HepG2 (cell line): ENCODE measurements at regions not wholly inside any gene's neighbourhood (a gene's known extent, or its start where the extent isn't known, plus 50 kb on each side); places are given as distances from the start of the nearest gene placed in this dataset.
"Not testable (repeated sequence)": the region's sequence is repeated elsewhere in the genome, so short reads cannot be mapped to it uniquely, and the experiment has no call there.

ENCODE experiments used
- ATAC-seq: fragments of 200-7000 bp; cut with Tn5 transposase; 3 replicates; pipeline ENCODE4 v1.9.1; 2020; ENCODE audit warnings: mild to moderate bottlenecking, moderate library complexity
- BruUV-seq: library from RNA; stranded (reverse); fragments of 400-500 nt; replicated peaks from 2 replicates; lab custom pipeline; 2021; lab: Mats Ljungman, UMichigan
- CTCF ChIA-PET: fragments of 300-600 bp; formaldehyde crosslinking; extraction: SDS; loops from one replicate; lab custom pipeline; 2021; ENCODE audit warnings: low total read pairs, inconsistent platforms, low intra/inter-chr PET ratio; lab: Yijun Ruan, JAX
- POLR2A ChIA-PET: fragments of 350-600 bp; sonication (Branson Sonifier 250); formaldehyde crosslinking; loops from one replicate; lab custom pipeline; 2020; ENCODE audit warnings: antibody characterized with exemption, inconsistent platforms; lab: Yijun Ruan, JAX
- DNase-seq: peaks from one replicate; pipeline ENCODE4 v3.0.0-alpha.2; 2015; ENCODE audit warnings: low spot score
- FAIRE-seq: peaks from 3 replicates; lab custom pipeline; 2011; peaks lifted over from hg19 to GRCh38; lab: Jason Lieb, UNC
- H2AFZ ChIP-seq: one replicate; pipeline ENCODE4 v1.6.1; 2011; ENCODE audit warnings: low read length, inconsistent platforms
- H3K27ac ChIP-seq: fragments of 300-600 bp; 3 replicates; pipeline ENCODE4 v1.8.0; 2011; ENCODE audit warnings: mixed run types, mild to moderate bottlenecking, mixed read lengths, low read length, inconsistent platforms; ENCODE audit not compliant: insufficient read depth; ENCODE audit errors: extremely low read length
- H3K27me3 ChIP-seq, 2 experiments: fragments of 200-600 bp in 1 of 2; 2 replicates in 1 of 2; 3 replicates in 1 of 2; pipeline versions ENCODE4 v1.6.0 to v1.8.0; 2011; ENCODE audit warnings: low read length in 2 of 2, mild to moderate bottlenecking in 2 of 2, moderate library complexity in 2 of 2, inconsistent platforms in 1 of 2; ENCODE audit not compliant: insufficient read depth in 2 of 2, control insufficient read depth in 1 of 2
- H3K36me3 ChIP-seq, 2 experiments: fragments of 200-600 bp in 1 of 2; replicated peaks in 1 of 2; 2 replicates in 1 of 2; 3 replicates in 1 of 2; pipeline versions ENCODE4 v1.5.1 to v1.8.0; 2011; ENCODE audit warnings: low read length in 2 of 2, inconsistent platforms in 1 of 2; ENCODE audit not compliant: insufficient read depth in 2 of 2, control insufficient read depth in 1 of 2
- H3K4me1 ChIP-seq: 2 replicates; pipeline ENCODE4 v1.5.1; 2012; ENCODE audit warnings: low read length, inconsistent platforms; ENCODE audit not compliant: insufficient read depth
- H3K4me2 ChIP-seq: 2 replicates; pipeline ENCODE4 v1.6.0; 2011; ENCODE audit warnings: low read depth, low read length, inconsistent platforms
- H3K4me3 ChIP-seq, 3 experiments: fragments of 200-600 bp in 1 of 3; sonication (generic), shearing (Covaris generic) in 1 of 3; replicated peaks in 1 of 3; 2 replicates each; pipeline ENCODE4 v1.5.1; 2011 to 2016; ENCODE audit warnings: low read length in 3 of 3, inconsistent platforms in 2 of 3, low read depth in 2 of 3, mild to moderate bottlenecking in 2 of 3, control low read depth in 1 of 3, mixed read lengths in 1 of 3; ENCODE audit not compliant: insufficient read depth in 1 of 3
- H3K79me2 ChIP-seq: one replicate; pipeline ENCODE4 v1.6.1; 2011; ENCODE audit warnings: low read length, inconsistent platforms; ENCODE audit not compliant: insufficient read depth
- H3K9ac ChIP-seq: 2 replicates; pipeline ENCODE4 v1.6.0; 2011; ENCODE audit warnings: mild to moderate bottlenecking, low read depth, low read length, inconsistent platforms; ENCODE audit not compliant: insufficient read depth
- H3K9me3 ChIP-seq: 2 replicates; pipeline ENCODE4 v1.5.1; 2012; ENCODE audit warnings: mild to moderate bottlenecking, low read length
- H4K20me1 ChIP-seq: 2 replicates; pipeline ENCODE4 v1.6.0; 2011; ENCODE audit warnings: inconsistent platforms, mild to moderate bottlenecking, low read length, moderate library complexity; ENCODE audit not compliant: insufficient read depth
- HNRNPLL ChIP-seq: fragments of 200-400 bp; formaldehyde crosslinking; IDR thresholded peaks from 2 replicates; pipeline ENCODE4 v1.6.1; 2017; ENCODE audit warnings: mild to moderate bottlenecking, low read depth, low read length; ENCODE audit not compliant: poor library complexity, severe bottlenecking
- WGBS: methylation state at CpG from one replicate; pipeline ENCODE4 v1.1.6; 2017; ENCODE audit warnings: low lambda C conversion rate; 5-methylcytosine and 5-hydroxymethylcytosine counted together
- in situ Hi-C: cut with HindIII; loops from 2 replicates; pipeline ENCODE4 v1.10.0; 2017; ENCODE audit warnings: low pct_unique_long_range_greater_than_20kb; ENCODE audit not compliant: extremely low pct_ligation_motif_present
- intact Hi-C: fragments of 100-400 bp; cut with micrococcal nuclease; formaldehyde crosslinking; loops from one replicate; pipeline ENCODE4 v1.10.0; 2022; ENCODE audit not compliant: unreplicated experiment
- TF ChIP-seq, protein P1 (sequence below): sonication (generic); formaldehyde crosslinking; IDR thresholded peaks from 2 replicates; pipeline ENCODE4 v1.4.0; 2020; ENCODE audit warnings: mild to moderate bottlenecking, low read depth, missing genetic modification reagents

DNA sequence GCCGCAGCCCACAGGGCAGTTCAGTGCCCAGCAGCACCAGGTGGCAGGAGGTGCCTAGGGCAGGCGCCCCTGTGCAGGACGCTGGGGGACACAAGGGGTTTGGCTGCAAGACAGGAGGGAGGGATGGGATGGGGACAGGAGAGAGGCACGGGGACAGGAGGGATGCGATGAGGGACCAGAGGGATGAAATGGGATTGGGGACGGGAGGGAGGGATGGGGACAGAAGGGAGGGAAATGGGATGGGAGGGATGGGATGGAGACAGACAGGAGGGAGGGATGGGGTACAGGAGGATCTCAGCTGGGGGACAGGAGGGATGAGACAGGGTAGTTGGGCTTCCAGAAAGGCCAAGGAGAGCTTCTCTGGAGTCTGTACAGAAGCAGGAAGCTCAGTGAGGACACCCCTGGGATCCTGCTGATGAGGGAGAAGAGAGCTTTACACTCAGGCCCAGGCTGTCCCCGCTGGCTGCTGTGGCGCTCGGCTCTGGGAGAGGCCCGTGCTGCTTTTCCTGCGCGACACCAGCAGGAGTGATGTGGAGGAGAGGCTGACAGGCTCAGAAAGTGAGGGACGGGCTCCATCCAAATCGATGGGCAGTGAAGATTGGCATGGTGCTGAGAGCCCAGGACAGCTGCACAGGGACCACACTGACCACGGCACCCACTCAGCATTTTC lies 400.8 kb downstream of the SMOC2 start:
- ChIA-PET CTCF (no interaction called here), POLR2A (no interaction called here)
- no peak overlapping the region for H3K27ac ChIP-seq
- DNase-seq (no peak), ATAC-seq (peak; percentile 48), FAIRE-seq (no peak)
- in situ Hi-C loops, result no loop called here
- no peaks in the 10 kb centered on the region for H3K9me3 ChIP-seq
- H4K20me1 ChIP-seq, result no peaks in the 10 kb centered on the region
- no peaks in the 10 kb centered on the region for H3K36me3 ChIP-seq
- intact Hi-C loops, result no loop called here
- H2AFZ ChIP-seq, result no peak overlapping the region
- no peaks in the 10 kb centered on the region for H3K79me2 ChIP-seq
- H3K4me3 ChIP-seq, result no peak overlapping the region
- TF ChIP-seq HNRNPLL, result no peak
- TF ChIP-seq, protein P1, sequence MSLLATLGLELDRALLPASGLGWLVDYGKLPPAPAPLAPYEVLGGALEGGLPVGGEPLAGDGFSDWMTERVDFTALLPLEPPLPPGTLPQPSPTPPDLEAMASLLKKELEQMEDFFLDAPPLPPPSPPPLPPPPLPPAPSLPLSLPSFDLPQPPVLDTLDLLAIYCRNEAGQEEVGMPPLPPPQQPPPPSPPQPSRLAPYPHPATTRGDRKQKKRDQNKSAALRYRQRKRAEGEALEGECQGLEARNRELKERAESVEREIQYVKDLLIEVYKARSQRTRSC (CRISPR knock-in tag), result no peak
- H3K9ac ChIP-seq, result no peak overlapping the region
- H3K4me2 ChIP-seq, result no peak overlapping the region
- no peaks in the 10 kb centered on the region for H3K4me1 ChIP-seq
- H3K27me3 ChIP-seq, result peaks cover 5 to 54% of the 10 kb centered on the region in 2 experiments
- BruUV-seq, result no TSS peak
- 3% methylated on average over 13 of the region's 15 CpGs for WGBS

DNA sequence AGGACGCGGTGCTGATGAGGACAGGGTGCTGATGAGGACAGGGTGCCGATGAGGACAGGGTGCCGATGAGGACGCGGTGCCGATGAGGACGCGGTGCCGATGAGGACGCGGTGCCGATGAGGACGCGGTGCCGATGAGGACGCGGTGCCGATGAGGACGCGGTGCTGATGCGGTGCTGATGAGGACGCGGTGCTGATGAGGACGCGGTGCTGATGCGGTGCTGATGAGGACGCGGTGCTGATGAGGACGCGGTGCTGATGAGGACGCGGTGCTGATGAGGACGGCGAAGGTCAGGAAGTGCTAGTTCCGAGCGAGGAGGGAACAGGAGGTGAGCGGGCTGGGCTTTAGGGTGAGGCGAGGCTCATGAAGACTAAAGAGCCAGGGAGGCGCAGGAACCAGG lies 399.9 kb downstream of the SMOC2 start:
- WGBS, result 61% methylated on average over 40 of the region's 40 CpGs
- H3K79me2 ChIP-seq, ATAC-seq, H2AFZ ChIP-seq, H4K20me1 ChIP-seq, DNase-seq, H3K4me1 ChIP-seq, in situ Hi-C loops, H3K9me3 ChIP-seq, H3K4me2 ChIP-seq, BruUV-seq, H3K36me3 ChIP-seq, H3K4me3 ChIP-seq, POLR2A ChIA-PET, CTCF ChIA-PET, H3K9ac ChIP-seq, FAIRE-seq, H3K27ac ChIP-seq, intact Hi-C loops: not testable (repeated sequence)
- H3K27me3 ChIP-seq, result peaks cover 5 to 57% of the 10 kb centered on the region in 2 experiments

DNA sequence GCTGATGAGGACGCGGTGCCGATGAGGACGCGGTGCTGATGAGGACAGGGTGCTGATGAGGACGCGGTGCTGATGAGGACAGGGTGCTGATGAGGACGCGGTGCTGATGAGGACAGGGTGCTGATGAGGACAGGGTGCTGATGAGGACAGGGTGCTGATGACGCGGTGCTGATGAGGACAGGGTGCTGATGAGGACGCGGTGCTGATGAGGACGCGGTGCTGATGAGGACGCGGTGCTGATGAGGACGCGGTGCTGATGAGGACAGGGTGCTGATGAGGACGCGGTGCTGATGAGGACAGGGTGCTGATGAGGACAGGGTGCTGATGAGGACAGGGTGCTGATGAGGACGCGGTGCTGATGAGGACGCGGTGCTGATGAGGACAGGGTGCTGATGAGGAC lies 399.3 kb downstream of the SMOC2 start:
- DNase-seq, H2AFZ ChIP-seq, H3K79me2 ChIP-seq, H4K20me1 ChIP-seq, H3K9me3 ChIP-seq, H3K27ac ChIP-seq, in situ Hi-C loops, H3K36me3 ChIP-seq, H3K4me2 ChIP-seq, intact Hi-C loops, ATAC-seq, CTCF ChIA-PET, FAIRE-seq, BruUV-seq, H3K4me3 ChIP-seq, H3K9ac ChIP-seq, H3K4me1 ChIP-seq, POLR2A ChIA-PET: not testable (repeated sequence)
- H3K27me3 ChIP-seq, result peaks cover 5 to 59% of the 10 kb centered on the region in 2 experiments
- WGBS, result 43% methylated on average over 21 of the region's 25 CpGs
